H9 (cell line): ENCODE measurements at regions not wholly inside any gene's neighbourhood (a gene's known extent, or its start where the extent isn't known, plus 50 kb on each side); places are given as distances from the start of the nearest gene placed in this dataset.

Experiments
- DNase-seq: peaks from one replicate; pipeline ENCODE4 v3.0.0-alpha.2; 2017
- H2AFZ ChIP-seq: one replicate; pipeline ENCODE4 v1.6.1; 2013; ENCODE audit warnings: mild to moderate bottlenecking, low read length, control low read depth, moderate library complexity
- H2AK5ac ChIP-seq: 2 replicates; pipeline ENCODE4 v1.6.1; 2013; ENCODE audit warnings: low read length, control low read depth, mixed read lengths; ENCODE audit not compliant: insufficient read length
- H2BK120ac ChIP-seq: one replicate; pipeline ENCODE4 v1.6.1; 2013; ENCODE audit warnings: low read depth, mild to moderate bottlenecking, low read length, control low read depth, inconsistent platforms; ENCODE audit not compliant: poor library complexity, severe bottlenecking
- H2BK12ac ChIP-seq: 2 replicates; pipeline ENCODE4 v1.6.1; 2013; ENCODE audit warnings: low read length, control low read depth, mixed read lengths, low read depth; ENCODE audit not compliant: insufficient read length
- H2BK15ac ChIP-seq: 2 replicates; pipeline ENCODE4 v1.6.1; 2013; ENCODE audit warnings: low read depth, low read length, control low read depth
- H2BK20ac ChIP-seq: one replicate; pipeline ENCODE4 v1.6.1; 2013; ENCODE audit warnings: low read depth, mild to moderate bottlenecking, low read length, control low read depth, inconsistent platforms; ENCODE audit not compliant: poor library complexity, severe bottlenecking
- H2BK5ac ChIP-seq: 2 replicates; pipeline ENCODE4 v1.6.1; 2013; ENCODE audit warnings: low read length, control low read depth, mixed read lengths; ENCODE audit not compliant: insufficient read length
- H3K14ac ChIP-seq: 2 replicates; pipeline ENCODE4 v1.6.1; 2013; ENCODE audit warnings: low read length, control low read depth; ENCODE audit not compliant: insufficient read depth
- H3K18ac ChIP-seq: 2 replicates; pipeline ENCODE4 v1.6.1; 2013; ENCODE audit warnings: low read depth, mild to moderate bottlenecking, mixed read lengths, low read length, control low read depth; ENCODE audit not compliant: insufficient read length
- H3K23ac ChIP-seq: 2 replicates; pipeline ENCODE4 v1.6.1; 2013; ENCODE audit warnings: low read length, control low read depth, mixed read lengths, low read depth; ENCODE audit not compliant: insufficient read length
- H3K23me2 ChIP-seq: 2 replicates; pipeline ENCODE4 v1.6.1; 2013; ENCODE audit warnings: low read depth, mild to moderate bottlenecking, mixed read lengths, low read length, control low read depth; ENCODE audit not compliant: insufficient read length, poor library complexity, severe bottlenecking
- H3K27ac ChIP-seq: 2 replicates; pipeline ENCODE4 v1.5.1; 2013; ENCODE audit warnings: low read length, control low read depth, mixed read lengths, low read depth; ENCODE audit not compliant: insufficient read length
- H3K27me3 ChIP-seq: 2 replicates; pipeline ENCODE4 v1.6.1; 2013; ENCODE audit warnings: low read length, control low read depth, inconsistent platforms; ENCODE audit not compliant: insufficient read depth
- H3K4ac ChIP-seq: 2 replicates; pipeline ENCODE4 v1.6.1; 2013; ENCODE audit warnings: low read depth, mild to moderate bottlenecking, control low read depth, inconsistent platforms, low read length, moderate library complexity
- H3K4me1 ChIP-seq: 2 replicates; pipeline ENCODE4 v1.6.1; 2013; ENCODE audit warnings: low read length, control low read depth, inconsistent platforms; ENCODE audit not compliant: insufficient read depth
- H3K4me2 ChIP-seq: 2 replicates; pipeline ENCODE4 v1.6.1; 2013; ENCODE audit warnings: low read length, control low read depth, mixed read lengths; ENCODE audit not compliant: insufficient read length, insufficient read depth
- H3K56ac ChIP-seq: 2 replicates; pipeline ENCODE4 v1.6.1; 2013; ENCODE audit warnings: low read depth, mild to moderate bottlenecking, mixed read lengths, low read length, control low read depth; ENCODE audit not compliant: insufficient read length
- H3K79me1 ChIP-seq: 2 replicates; pipeline ENCODE4 v1.6.1; 2013; ENCODE audit warnings: low read depth, mild to moderate bottlenecking, moderate library complexity, low read length, control low read depth, inconsistent platforms; ENCODE audit not compliant: insufficient read depth, poor library complexity, severe bottlenecking
- H3K79me2 ChIP-seq: 2 replicates; pipeline ENCODE4 v1.6.1; 2013; ENCODE audit warnings: low read length, control low read depth, inconsistent platforms; ENCODE audit not compliant: insufficient read depth
- H3K9ac ChIP-seq: 2 replicates; pipeline ENCODE4 v1.6.1; 2013; ENCODE audit warnings: low read length, control low read depth, mixed read lengths; ENCODE audit not compliant: insufficient read length; ENCODE audit errors: extremely low read depth
- H3K9me3 ChIP-seq: one replicate; pipeline ENCODE4 v1.6.1; 2013; ENCODE audit warnings: low read depth, low read length, inconsistent platforms; ENCODE audit not compliant: control insufficient read depth
- H3T11ph ChIP-seq: one replicate; pipeline ENCODE4 v1.6.1; 2013; ENCODE audit warnings: mild to moderate bottlenecking, low read length, control low read depth, inconsistent platforms
- H4K20me1 ChIP-seq: one replicate; pipeline ENCODE4 v1.6.1; 2013; ENCODE audit not compliant: control insufficient read depth, insufficient read length, insufficient read depth
- H4K5ac ChIP-seq: 2 replicates; pipeline ENCODE4 v1.6.1; 2013; ENCODE audit warnings: low read depth, mild to moderate bottlenecking, mixed read lengths, low read length, control low read depth; ENCODE audit not compliant: insufficient read length
- H4K8ac ChIP-seq: replicated peaks from 2 replicates; pipeline ENCODE4 v1.6.1; 2013; ENCODE audit warnings: low read length, control low read depth, mixed read lengths, low read depth; ENCODE audit not compliant: insufficient read length
- H4K91ac ChIP-seq: 2 replicates; pipeline ENCODE4 v1.6.1; 2013; ENCODE audit warnings: low read depth, mild to moderate bottlenecking, moderate library complexity, mixed read lengths, low read length, control low read depth; ENCODE audit not compliant: insufficient read length
- H3K27ac Mint-ChIP-seq, 3 experiments: 2 replicates in 2 of 3; 3 replicates in 1 of 3; pipeline ENCODE4 v1.8.0; 2020 to 2021; ENCODE audit warnings: mixed read lengths in 3 of 3, mild to moderate bottlenecking in 1 of 3, moderate library complexity in 1 of 3
- H3K27me3 Mint-ChIP-seq: 2 replicates; pipeline ENCODE4 v1.8.0; 2021; ENCODE audit warnings: low read depth, mild to moderate bottlenecking, moderate library complexity, mixed read lengths
- H3K36me3 Mint-ChIP-seq, 3 experiments: 2 replicates in 2 of 3; 3 replicates in 1 of 3; pipeline ENCODE4 v1.8.0; 2020 to 2021; ENCODE audit warnings: low read depth in 3 of 3, mixed read lengths in 3 of 3; ENCODE audit not compliant: insufficient read depth in 1 of 3
- H3K4me1 Mint-ChIP-seq, 2 experiments: 2 replicates each; pipeline ENCODE4 v1.8.0; 2020; ENCODE audit warnings: mixed read lengths in 2 of 2
- H3K4me3 Mint-ChIP-seq, 2 experiments: 2 replicates in 1 of 2; 3 replicates in 1 of 2; pipeline ENCODE4 v1.8.0; 2020 to 2021; ENCODE audit warnings: mild to moderate bottlenecking in 2 of 2, mixed read lengths in 2 of 2, moderate library complexity in 1 of 2
- H3K9me3 Mint-ChIP-seq, 2 experiments: 2 replicates in 1 of 2; 3 replicates in 1 of 2; pipeline ENCODE4 v1.8.0; 2020; ENCODE audit warnings: mild to moderate bottlenecking in 2 of 2, mixed read lengths in 2 of 2, moderate library complexity in 1 of 2
- WGBS: extraction: QIAGEN DNeasy Blood & Tissue Kit; methylation state at CpG from one replicate; pipeline ENCODE4 v1.1.7; 2013; ENCODE audit warnings: missing lambda C conversion rate, low lambda C conversion rate, mixed read lengths; ENCODE audit not compliant: insufficient read length; ENCODE audit errors: extremely low coverage; 5-methylcytosine and 5-hydroxymethylcytosine counted together
- TF ChIP-seq, protein P1 (sequence below): fragments of 200-600 bp; sonication (generic); conservative IDR thresholded peaks from 3 replicates; pipeline ENCODE4 v1.8.0; 2021; ENCODE audit warnings: antibody characterized with exemption, mild to moderate bottlenecking

DNA sequence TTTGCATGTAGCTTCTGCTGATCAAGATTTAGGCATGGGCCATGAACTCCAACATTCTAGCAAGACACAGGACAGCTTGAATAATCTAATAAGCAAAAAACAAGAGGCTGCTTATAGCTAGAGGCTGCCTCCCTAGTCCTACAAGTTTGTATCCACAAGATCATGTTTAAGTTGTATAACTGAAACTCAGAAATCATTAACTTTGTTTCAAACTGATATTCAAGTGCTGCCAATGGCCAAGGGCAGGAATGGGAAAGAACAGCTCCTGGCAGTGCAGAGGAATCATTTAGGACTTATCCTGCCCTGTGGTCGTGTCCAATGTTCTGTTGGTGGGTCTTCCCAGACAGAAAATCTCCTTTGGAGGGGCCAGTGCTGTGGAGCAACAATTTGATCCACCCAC, 209.6 kb upstream of the DDI1 start:
- no peak overlapping the region for H2AK5ac ChIP-seq
- TF ChIP-seq, protein P1, sequence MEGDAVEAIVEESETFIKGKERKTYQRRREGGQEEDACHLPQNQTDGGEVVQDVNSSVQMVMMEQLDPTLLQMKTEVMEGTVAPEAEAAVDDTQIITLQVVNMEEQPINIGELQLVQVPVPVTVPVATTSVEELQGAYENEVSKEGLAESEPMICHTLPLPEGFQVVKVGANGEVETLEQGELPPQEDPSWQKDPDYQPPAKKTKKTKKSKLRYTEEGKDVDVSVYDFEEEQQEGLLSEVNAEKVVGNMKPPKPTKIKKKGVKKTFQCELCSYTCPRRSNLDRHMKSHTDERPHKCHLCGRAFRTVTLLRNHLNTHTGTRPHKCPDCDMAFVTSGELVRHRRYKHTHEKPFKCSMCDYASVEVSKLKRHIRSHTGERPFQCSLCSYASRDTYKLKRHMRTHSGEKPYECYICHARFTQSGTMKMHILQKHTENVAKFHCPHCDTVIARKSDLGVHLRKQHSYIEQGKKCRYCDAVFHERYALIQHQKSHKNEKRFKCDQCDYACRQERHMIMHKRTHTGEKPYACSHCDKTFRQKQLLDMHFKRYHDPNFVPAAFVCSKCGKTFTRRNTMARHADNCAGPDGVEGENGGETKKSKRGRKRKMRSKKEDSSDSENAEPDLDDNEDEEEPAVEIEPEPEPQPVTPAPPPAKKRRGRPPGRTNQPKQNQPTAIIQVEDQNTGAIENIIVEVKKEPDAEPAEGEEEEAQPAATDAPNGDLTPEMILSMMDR, result no peak
- no peak overlapping the region for H3K9ac ChIP-seq
- DNase-seq, result no peak
- H3K18ac ChIP-seq, result no peak overlapping the region
- no peaks in the 10 kb centered on the region for H3K79me1 ChIP-seq
- H3K4me1 ChIP-seq, result no peaks in the 10 kb centered on the region
- no peaks in the 10 kb centered on the region for H3K79me2 ChIP-seq
- no peaks in the 10 kb centered on the region for H4K20me1 ChIP-seq
- H3K4me2 ChIP-seq, result no peak overlapping the region
- H3K9me3 ChIP-seq, result no peaks in the 10 kb centered on the region
- no peak overlapping the region for H3K27ac ChIP-seq
- H3K14ac ChIP-seq, result no peak overlapping the region
- no peak overlapping the region for H2BK12ac ChIP-seq
- H2BK20ac ChIP-seq, result no peak overlapping the region
- no peak overlapping the region for H4K8ac ChIP-seq
- H3K4ac ChIP-seq, result no peak overlapping the region
- H3K56ac ChIP-seq, result no peak overlapping the region
- no peak overlapping the region for H2AFZ ChIP-seq
- peaks cover 10% of the 10 kb centered on the region in 2 experiments; a peak in 4 of 5 replicates for H3K9me3 Mint-ChIP-seq
- H3K27ac Mint-ChIP-seq, result no peak overlapping the region
- no CpG with 5 or more reads among the region's 1 CpG for WGBS
- H3K27me3 Mint-ChIP-seq, result no peaks in the 10 kb centered on the region
- H3K4me1 Mint-ChIP-seq, result no peaks in the 10 kb centered on the region
- peaks cover 0 to 14% (median 3%) of the 10 kb centered on the region in 3 experiments; a peak in 4 of 7 replicates for H3K36me3 Mint-ChIP-seq
- H3K4me3 Mint-ChIP-seq, result no peak overlapping the region
- no peak overlapping the region for H2BK15ac ChIP-seq
- H3T11ph ChIP-seq, result no peak overlapping the region
- no peak overlapping the region for H3K23ac ChIP-seq
- H2BK120ac ChIP-seq, result no peak overlapping the region
- no peak overlapping the region for H4K5ac ChIP-seq
- H3K27me3 ChIP-seq, result no peaks in the 10 kb centered on the region
- no peak overlapping the region for H4K91ac ChIP-seq
- H3K23me2 ChIP-seq, result no peaks in the 10 kb centered on the region
- H2BK5ac ChIP-seq, result no peak overlapping the region
